ENCODE measurements at regions not wholly inside any gene's neighbourhood (a gene's known extent, or its start where the extent isn't known, plus 50 kb on each side); places are given as distances from the start of the nearest gene placed in this dataset.

- Histone ChIP-seq H3K27ac (ENCODE audit: low read depth, low read length) (no peak overlapping the region), H3K4me3 (ENCODE audit: low read depth, low read length) (no peak overlapping the region), H3K36me3 (ENCODE audit: control insufficient read depth, insufficient read depth, low read length) (no peaks in the 10 kb centered on the region), H3K4me1 (ENCODE audit: control insufficient read depth, insufficient read depth, low read length) (no peaks in the 10 kb centered on the region), H3K9me3 (ENCODE audit: control insufficient read depth, insufficient read depth, low read length) (no peaks in the 10 kb centered on the region), H3K27me3 (ENCODE audit: control insufficient read depth, insufficient read depth, low read length) (no peaks in the 10 kb centered on the region)
- no peak for DNase-seq (ENCODE audit: low read depth in 4 of 6, low spot score in 6 of 6)
- WGBS (ENCODE audit: insufficient coverage) = no CpG with 5 or more reads among the region's 4 CpGs
These were observed 1206.9 kb upstream of the SEL1L start for GRCh38 chr14:82740547-82740946.

GRCh38 chr14:82755476-82755875 lies 1221.8 kb upstream of the SEL1L start:
- no peaks in the 10 kb centered on the region for H3K9me3 ChIP-seq (ENCODE audit: control insufficient read depth, insufficient read depth, low read length)
- H3K4me3 ChIP-seq (ENCODE audit: low read depth, low read length) = no peak overlapping the region
- WGBS (ENCODE audit: insufficient coverage) = no CpG with 5 or more reads among the region's 3 CpGs
- no peaks in the 10 kb centered on the region for H3K27me3 ChIP-seq (ENCODE audit: control insufficient read depth, insufficient read depth, low read length)
- H3K4me1 ChIP-seq (ENCODE audit: control insufficient read depth, insufficient read depth, low read length) = no peaks in the 10 kb centered on the region
- no peak for DNase-seq (ENCODE audit: low read depth in 4 of 6, low spot score in 6 of 6)
- H3K27ac ChIP-seq (ENCODE audit: low read depth, low read length) = no peak overlapping the region
- no peaks in the 10 kb centered on the region for H3K36me3 ChIP-seq (ENCODE audit: control insufficient read depth, insufficient read depth, low read length)

GRCh38 chr14:82755923-82756322 lies 1222.3 kb upstream of the SEL1L start:
- Histone ChIP-seq H3K4me1 (ENCODE audit: control insufficient read depth, insufficient read depth, low read length) (no peaks in the 10 kb centered on the region), H3K36me3 (ENCODE audit: control insufficient read depth, insufficient read depth, low read length) (no peaks in the 10 kb centered on the region), H3K27ac (ENCODE audit: low read depth, low read length) (no peak overlapping the region), H3K4me3 (ENCODE audit: low read depth, low read length) (no peak overlapping the region), H3K9me3 (ENCODE audit: control insufficient read depth, insufficient read depth, low read length) (no peaks in the 10 kb centered on the region), H3K27me3 (ENCODE audit: control insufficient read depth, insufficient read depth, low read length) (no peaks in the 10 kb centered on the region)
- DNase-seq (ENCODE audit: low read depth in 4 of 6, low spot score in 6 of 6) = peak in 1 of 6 donors; percentile 50
- no CpG with 5 or more reads among the region's 1 CpG for WGBS (ENCODE audit: insufficient coverage)

- Histone ChIP-seq H3K36me3 (ENCODE audit: control insufficient read depth, insufficient read depth, low read length) (no peaks in the 10 kb centered on the region), H3K9me3 (ENCODE audit: control insufficient read depth, insufficient read depth, low read length) (no peaks in the 10 kb centered on the region), H3K27me3 (ENCODE audit: control insufficient read depth, insufficient read depth, low read length) (no peaks in the 10 kb centered on the region), H3K4me1 (ENCODE audit: control insufficient read depth, insufficient read depth, low read length) (no peaks in the 10 kb centered on the region), H3K27ac (ENCODE audit: low read depth, low read length) (no peak overlapping the region), H3K4me3 (ENCODE audit: low read depth, low read length) (no peak overlapping the region)
- WGBS (ENCODE audit: insufficient coverage) = no CpG with 5 or more reads among the region's 2 CpGs
- peak in 1 of 6 donors; percentile 27 for DNase-seq (ENCODE audit: low read depth in 4 of 6, low spot score in 6 of 6)
These were observed 1224.1 kb upstream of the SEL1L start for GRCh38 chr14:82757776-82758175.

GRCh38 chr14:82759656-82760055 lies 1226.0 kb upstream of the SEL1L start:
- WGBS (ENCODE audit: insufficient coverage) = no CpG with 5 or more reads among the region's 3 CpGs
- H3K4me1 ChIP-seq (ENCODE audit: control insufficient read depth, insufficient read depth, low read length) = no peaks in the 10 kb centered on the region
- no peaks in the 10 kb centered on the region for H3K36me3 ChIP-seq (ENCODE audit: control insufficient read depth, insufficient read depth, low read length)
- no peaks in the 10 kb centered on the region for H3K9me3 ChIP-seq (ENCODE audit: control insufficient read depth, insufficient read depth, low read length)
- no peaks in the 10 kb centered on the region for H3K27me3 ChIP-seq (ENCODE audit: control insufficient read depth, insufficient read depth, low read length)
- no peak overlapping the region for H3K4me3 ChIP-seq (ENCODE audit: low read depth, low read length)
- DNase-seq (ENCODE audit: low read depth in 4 of 6, low spot score in 6 of 6) = peak in 1 of 6 donors; percentile 66
- H3K27ac ChIP-seq (ENCODE audit: low read depth, low read length) = no peak overlapping the region

- no CpG with 5 or more reads among the region's 5 CpGs for WGBS (ENCODE audit: insufficient coverage)
- no peak overlapping the region for H3K27ac ChIP-seq (ENCODE audit: low read depth, low read length)
These were observed 1232.5 kb upstream of the SEL1L start for GRCh38 chr14:82766123-82766522.

GRCh38 chr14:82766996-82767395 lies 1233.3 kb upstream of the SEL1L start:
- Histone ChIP-seq H3K36me3 (ENCODE audit: control insufficient read depth, insufficient read depth, low read length) (no peaks in the 10 kb centered on the region), H3K27ac (ENCODE audit: low read depth, low read length) (no peak overlapping the region), H3K4me1 (ENCODE audit: control insufficient read depth, insufficient read depth, low read length) (no peaks in the 10 kb centered on the region), H3K27me3 (ENCODE audit: control insufficient read depth, insufficient read depth, low read length) (no peaks in the 10 kb centered on the region), H3K9me3 (ENCODE audit: control insufficient read depth, insufficient read depth, low read length) (no peaks in the 10 kb centered on the region), H3K4me3 (ENCODE audit: low read depth, low read length) (no peak overlapping the region)
- peak in 1 of 6 donors; percentile 23 for DNase-seq (ENCODE audit: low read depth in 4 of 6, low spot score in 6 of 6)
- no CpG with 5 or more reads among the region's 3 CpGs for WGBS (ENCODE audit: insufficient coverage)

More at GRCh38 chr14:82766123-82766522, 1232.5 kb upstream of the SEL1L start:
- Histone ChIP-seq H3K36me3 (ENCODE audit: control insufficient read depth, insufficient read depth, low read length) (no peaks in the 10 kb centered on the region), H3K27me3 (ENCODE audit: control insufficient read depth, insufficient read depth, low read length) (no peaks in the 10 kb centered on the region), H3K9me3 (ENCODE audit: control insufficient read depth, insufficient read depth, low read length) (no peaks in the 10 kb centered on the region), H3K4me3 (ENCODE audit: low read depth, low read length) (no peak overlapping the region), H3K4me1 (ENCODE audit: control insufficient read depth, insufficient read depth, low read length) (no peaks in the 10 kb centered on the region)
- no peak for DNase-seq (ENCODE audit: low read depth in 4 of 6, low spot score in 6 of 6)

GRCh38 chr14:82776958-82777357 lies 1243.3 kb upstream of the SEL1L start:
- H3K9me3 ChIP-seq (ENCODE audit: control insufficient read depth, insufficient read depth, low read length) = no peaks in the 10 kb centered on the region
- DNase-seq (ENCODE audit: low read depth in 4 of 6, low spot score in 6 of 6) = no peak
- WGBS (ENCODE audit: insufficient coverage) = 100% methylated on average over 1 of the region's 1 CpG

GRCh38 chr14:82778008-82778590 lies 1244.4 kb upstream of the SEL1L start:
- no peaks in the 10 kb centered on the region for H3K9me3 ChIP-seq (ENCODE audit: control insufficient read depth, insufficient read depth, low read length)
- H3K4me3 ChIP-seq (ENCODE audit: low read depth, low read length) = no peak overlapping the region
- no CpG with 5 or more reads among the region's 1 CpG for WGBS (ENCODE audit: insufficient coverage)
- no peak for DNase-seq (ENCODE audit: low read depth in 4 of 6, low spot score in 6 of 6)
- no peaks in the 10 kb centered on the region for H3K27me3 ChIP-seq (ENCODE audit: control insufficient read depth, insufficient read depth, low read length)
- H3K36me3 ChIP-seq (ENCODE audit: control insufficient read depth, insufficient read depth, low read length) = no peaks in the 10 kb centered on the region
- H3K27ac ChIP-seq (ENCODE audit: low read depth, low read length) = no peak overlapping the region
- H3K4me1 ChIP-seq (ENCODE audit: control insufficient read depth, insufficient read depth, low read length) = no peaks in the 10 kb centered on the region

More at GRCh38 chr14:82776958-82777357, 1243.3 kb upstream of the SEL1L start:
- H3K36me3 ChIP-seq (ENCODE audit: control insufficient read depth, insufficient read depth, low read length) = no peaks in the 10 kb centered on the region
- H3K27me3 ChIP-seq (ENCODE audit: control insufficient read depth, insufficient read depth, low read length) = no peaks in the 10 kb centered on the region
- H3K4me1 ChIP-seq (ENCODE audit: control insufficient read depth, insufficient read depth, low read length) = no peaks in the 10 kb centered on the region
- H3K27ac ChIP-seq (ENCODE audit: low read depth, low read length) = no peak overlapping the region
- H3K4me3 ChIP-seq (ENCODE audit: low read depth, low read length) = no peak overlapping the region

GRCh38 chr14:82778601-82779000 lies 1244.9 kb upstream of the SEL1L start:
- Histone ChIP-seq H3K27ac (ENCODE audit: low read depth, low read length) (no peak overlapping the region), H3K36me3 (ENCODE audit: control insufficient read depth, insufficient read depth, low read length) (no peaks in the 10 kb centered on the region), H3K9me3 (ENCODE audit: control insufficient read depth, insufficient read depth, low read length) (no peaks in the 10 kb centered on the region), H3K27me3 (ENCODE audit: control insufficient read depth, insufficient read depth, low read length) (no peaks in the 10 kb centered on the region), H3K4me3 (ENCODE audit: low read depth, low read length) (no peak overlapping the region), H3K4me1 (ENCODE audit: control insufficient read depth, insufficient read depth, low read length) (no peaks in the 10 kb centered on the region)
- WGBS (ENCODE audit: insufficient coverage) = no CpG with 5 or more reads among the region's 3 CpGs
- DNase-seq (ENCODE audit: low read depth in 4 of 6, low spot score in 6 of 6) = no peak
